IPS-20b (cell line): ENCODE measurements at regions not wholly inside any gene's neighbourhood (a gene's known extent, or its start where the extent isn't known, plus 50 kb on each side); places are given as distances from the start of the nearest gene placed in this dataset.
A peak's percentile ranks its signal among the peaks of the same experiment; 100 is the strongest.

Experiments
- H3K27ac ChIP-seq: one replicate; pipeline ENCODE4 v1.5.1; 2013; ENCODE audit warnings: low read length
- H3K27me3 ChIP-seq: 2 replicates; pipeline ENCODE4 v1.6.1; 2013; ENCODE audit warnings: mild to moderate bottlenecking, low read length, inconsistent platforms; ENCODE audit not compliant: insufficient read depth
- H3K36me3 ChIP-seq: 2 replicates; pipeline ENCODE4 v1.6.1; 2013; ENCODE audit warnings: low read depth, mild to moderate bottlenecking, inconsistent platforms, low read length, moderate library complexity; ENCODE audit not compliant: insufficient read depth
- H3K4me1 ChIP-seq: 2 replicates; pipeline ENCODE4 v1.6.1; 2013; ENCODE audit warnings: mild to moderate bottlenecking, control low read depth, inconsistent platforms, low read length, moderate library complexity; ENCODE audit not compliant: insufficient read depth
- H3K4me3 ChIP-seq: 2 replicates; pipeline ENCODE4 v1.5.1; 2013; ENCODE audit warnings: mild to moderate bottlenecking, low read length, inconsistent platforms
- H3K9ac ChIP-seq: 2 replicates; pipeline ENCODE4 v1.6.1; 2013; ENCODE audit warnings: low read depth, mild to moderate bottlenecking, inconsistent platforms, low read length, moderate library complexity
- H3K9me3 ChIP-seq: 2 replicates; pipeline ENCODE4 v1.6.1; 2013; ENCODE audit warnings: mild to moderate bottlenecking, low read depth, low read length, inconsistent platforms; ENCODE audit not compliant: insufficient read depth

- H3K27ac ChIP-seq = no peak overlapping the region
- no peaks in the 10 kb centered on the region for H3K27me3 ChIP-seq
- no peak overlapping the region for H3K4me3 ChIP-seq
- H3K9me3 ChIP-seq = no peaks in the 10 kb centered on the region
- no peaks in the 10 kb centered on the region for H3K36me3 ChIP-seq
- 0 out of 2 replicates have a peak, but pooled peaks cover 4% of the 10 kb centered on the region for H3K4me1 ChIP-seq
- no peak overlapping the region for H3K9ac ChIP-seq
These were observed 388.6 kb upstream of the TMPO start for GRCh38 chr12:98126637-98127335.

DNA sequence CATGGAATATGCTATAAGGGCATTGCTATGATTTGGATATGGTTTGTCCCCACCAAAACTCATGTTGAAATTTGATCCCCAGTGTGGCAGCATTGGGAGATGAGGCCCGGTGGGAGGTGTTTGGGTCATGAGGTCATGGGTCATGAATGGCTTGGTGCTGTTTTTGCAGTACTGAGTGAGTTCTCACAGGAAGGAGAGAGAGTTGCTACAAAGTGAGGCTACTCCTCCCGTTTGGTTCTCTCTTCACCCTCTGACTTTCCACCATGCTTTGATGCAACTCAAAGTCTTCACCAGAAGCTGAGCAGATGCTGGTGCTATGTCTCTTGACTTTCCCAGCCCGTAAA lies 388.1 kb upstream of the TMPO start:
- Histone ChIP-seq H3K4me1 (0 out of 2 replicates have a peak, but pooled peaks cover 4% of the 10 kb centered on the region), H3K36me3 (no peaks in the 10 kb centered on the region), H3K9ac (no peak overlapping the region), H3K27me3 (no peaks in the 10 kb centered on the region), H3K27ac (no peak overlapping the region), H3K9me3 (no peaks in the 10 kb centered on the region), H3K4me3 (no peak overlapping the region)

GRCh38 chr12:98127854-98128253 lies 387.5 kb upstream of the TMPO start:
- no peak overlapping the region for H3K27ac ChIP-seq
- H3K9ac ChIP-seq = no peak overlapping the region
- H3K4me1 ChIP-seq = 0 out of 2 replicates have a peak, but pooled peaks cover 4% of the 10 kb centered on the region
- H3K36me3 ChIP-seq = no peaks in the 10 kb centered on the region
- no peak overlapping the region for H3K4me3 ChIP-seq
- H3K9me3 ChIP-seq = no peaks in the 10 kb centered on the region
- H3K27me3 ChIP-seq = no peaks in the 10 kb centered on the region

- Histone ChIP-seq H3K9ac (no peak overlapping the region), H3K4me3 (no peak overlapping the region), H3K4me1 (peaks cover 8% of the 10 kb centered on the region), H3K27ac (no peak overlapping the region), H3K27me3 (no peaks in the 10 kb centered on the region), H3K9me3 (no peaks in the 10 kb centered on the region), H3K36me3 (no peaks in the 10 kb centered on the region)
These were observed 378.8 kb upstream of the TMPO start for GRCh38 chr12:98136544-98136943.

GRCh38 chr12:98137278-98137677 lies 378.1 kb upstream of the TMPO start:
- Histone ChIP-seq H3K36me3 (no peaks in the 10 kb centered on the region), H3K27ac (peak overlapping the region; percentile 17), H3K4me3 (no peak overlapping the region), H3K9ac (no peak overlapping the region), H3K9me3 (no peaks in the 10 kb centered on the region), H3K27me3 (no peaks in the 10 kb centered on the region), H3K4me1 (peaks cover 11% of the 10 kb centered on the region)

GRCh38 chr12:98144953-98145352 lies 370.4 kb upstream of the TMPO start:
- H3K36me3 ChIP-seq = no peaks in the 10 kb centered on the region
- H3K27me3 ChIP-seq = no peaks in the 10 kb centered on the region
- H3K27ac ChIP-seq = no peak overlapping the region
- H3K9me3 ChIP-seq = no peaks in the 10 kb centered on the region
- 0 out of 2 replicates have a peak, but pooled peaks cover 3% of the 10 kb centered on the region for H3K4me1 ChIP-seq
- H3K9ac ChIP-seq = no peak overlapping the region
- H3K4me3 ChIP-seq = no peak overlapping the region

DNA sequence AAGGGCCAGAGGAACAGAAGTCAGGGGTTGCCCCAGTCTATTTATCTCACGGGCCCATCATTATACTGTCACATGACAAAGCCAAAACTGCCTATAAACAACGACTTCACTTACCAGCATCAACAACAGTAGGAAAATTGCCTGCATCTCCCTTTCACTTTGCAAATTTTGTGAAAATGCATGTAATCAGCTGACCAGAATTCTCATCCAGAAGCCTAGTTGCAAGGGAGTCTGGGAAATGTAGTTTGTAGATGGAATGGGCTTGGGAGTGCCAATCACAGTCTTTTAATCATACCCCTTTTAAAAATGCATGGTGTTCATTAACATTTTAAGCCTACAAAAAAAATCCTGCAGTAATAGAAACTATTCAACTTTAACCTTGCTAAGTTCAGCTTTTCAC lies 369.3 kb upstream of the TMPO start:
- Histone ChIP-seq H3K36me3 (no peaks in the 10 kb centered on the region), H3K4me3 (no peak overlapping the region), H3K4me1 (0 out of 2 replicates have a peak, but pooled peaks cover 3% of the 10 kb centered on the region), H3K9me3 (no peaks in the 10 kb centered on the region), H3K9ac (no peak overlapping the region), H3K27me3 (no peaks in the 10 kb centered on the region), H3K27ac (no peak overlapping the region)

GRCh38 chr12:98146487-98146886 lies 368.9 kb upstream of the TMPO start:
- H3K9me3 ChIP-seq = no peaks in the 10 kb centered on the region
- no peaks in the 10 kb centered on the region for H3K27me3 ChIP-seq
- 0 out of 2 replicates have a peak, but pooled peaks cover 3% of the 10 kb centered on the region for H3K4me1 ChIP-seq
- H3K36me3 ChIP-seq = no peaks in the 10 kb centered on the region
- H3K27ac ChIP-seq = no peak overlapping the region
- H3K9ac ChIP-seq = no peak overlapping the region
- no peak overlapping the region for H3K4me3 ChIP-seq

DNA sequence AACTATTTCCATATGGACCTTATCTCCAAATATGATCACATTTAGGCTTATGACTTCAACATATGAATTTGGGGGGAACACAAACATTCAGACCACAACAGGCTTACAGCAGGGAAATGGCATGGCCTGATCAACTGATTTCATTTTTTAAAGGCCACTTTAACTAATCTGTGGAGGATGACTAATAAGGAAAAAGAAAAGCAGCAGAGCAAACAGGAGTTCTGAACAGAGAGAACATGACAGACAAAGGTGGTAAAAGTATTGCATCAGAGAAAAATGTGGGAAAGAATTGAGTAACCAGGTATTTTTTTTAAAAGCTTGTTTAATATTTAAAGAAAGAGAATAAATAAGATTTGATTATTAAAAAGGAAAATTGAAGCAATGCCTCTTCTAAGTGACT lies 366.1 kb upstream of the TMPO start:
- H3K4me1 ChIP-seq = no peaks in the 10 kb centered on the region
- no peak overlapping the region for H3K9ac ChIP-seq
- no peaks in the 10 kb centered on the region for H3K36me3 ChIP-seq
- H3K27ac ChIP-seq = no peak overlapping the region
- no peak overlapping the region for H3K4me3 ChIP-seq
- no peaks in the 10 kb centered on the region for H3K9me3 ChIP-seq
- no peaks in the 10 kb centered on the region for H3K27me3 ChIP-seq

DNA sequence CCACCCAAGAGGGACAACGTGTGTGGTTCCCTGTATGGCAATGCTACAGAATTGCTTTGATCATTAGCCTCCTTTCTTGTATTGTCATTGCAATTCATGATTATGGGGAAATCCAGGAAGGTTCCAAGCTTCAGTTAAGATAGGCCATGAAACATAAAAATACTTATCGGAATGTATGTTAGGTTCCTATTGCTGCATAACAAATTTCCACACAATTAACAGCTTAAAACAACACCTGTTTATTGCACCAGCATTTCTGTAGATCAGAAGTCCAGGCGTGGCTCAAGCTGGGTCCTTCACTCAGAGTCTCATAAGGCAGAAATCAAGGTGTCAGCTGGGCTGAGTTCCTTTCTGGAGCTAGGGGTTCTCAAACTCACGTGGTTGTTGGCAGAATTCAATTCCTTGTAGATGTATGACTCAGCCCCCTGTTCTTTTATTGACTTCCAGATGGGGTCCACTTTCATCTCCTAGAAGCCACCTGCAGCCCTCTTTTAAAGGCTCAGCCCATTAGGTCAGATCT lies 365.6 kb upstream of the TMPO start:
- Histone ChIP-seq H3K36me3 (no peaks in the 10 kb centered on the region), H3K27ac (no peak overlapping the region), H3K4me1 (peaks cover 2% of the 10 kb centered on the region; the same call in 1 of the 2 replicates), H3K9me3 (no peaks in the 10 kb centered on the region), H3K9ac (no peak overlapping the region), H3K4me3 (no peak overlapping the region), H3K27me3 (no peaks in the 10 kb centered on the region)

DNA sequence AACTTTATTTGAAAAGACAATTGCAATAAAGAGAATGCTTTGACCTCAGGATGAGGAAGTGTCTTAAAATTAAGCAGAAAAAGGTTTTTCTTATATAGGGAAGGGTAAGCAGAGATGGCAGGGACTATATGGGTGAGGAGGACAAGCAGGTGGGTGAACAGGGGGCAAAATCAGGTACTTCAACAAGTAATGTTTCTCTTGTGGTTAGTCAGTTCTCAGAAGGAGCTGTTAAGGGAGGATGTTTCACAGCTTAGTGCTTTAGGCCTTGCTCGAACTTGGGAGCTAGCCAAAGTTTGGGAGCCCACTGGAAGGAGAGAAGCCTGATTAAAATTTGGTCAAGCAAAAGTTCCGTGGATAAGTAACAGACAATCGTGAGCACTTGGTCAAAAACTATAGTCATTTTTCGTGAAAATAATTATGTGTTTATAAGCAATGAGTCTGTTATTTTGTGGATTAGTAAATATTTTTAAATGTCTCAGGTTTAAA lies 364.2 kb upstream of the TMPO start:
- Histone ChIP-seq H3K27ac (no peak overlapping the region), H3K9ac (no peak overlapping the region), H3K9me3 (no peaks in the 10 kb centered on the region), H3K36me3 (no peaks in the 10 kb centered on the region), H3K27me3 (no peaks in the 10 kb centered on the region), H3K4me3 (no peak overlapping the region), H3K4me1 (peaks cover 5% of the 10 kb centered on the region; the same call in 1 of the 2 replicates)

- H3K9ac ChIP-seq = no peak overlapping the region
- H3K27me3 ChIP-seq = no peaks in the 10 kb centered on the region
- no peaks in the 10 kb centered on the region for H3K9me3 ChIP-seq
- no peak overlapping the region for H3K4me3 ChIP-seq
- no peak overlapping the region for H3K27ac ChIP-seq
- H3K36me3 ChIP-seq = no peaks in the 10 kb centered on the region
- H3K4me1 ChIP-seq = peaks cover 5% of the 10 kb centered on the region; the same call in 1 of the 2 replicates
These were observed 363.4 kb upstream of the TMPO start for GRCh38 chr12:98151984-98152383.
